Transverse colon (tissue), 4 donors: ENCODE measurements at regions not wholly inside any gene's neighbourhood (a gene's known extent, or its start where the extent isn't known, plus 50 kb on each side); places are given as distances from the start of the nearest gene placed in this dataset.
A peak's percentile ranks its signal among the peaks of the same experiment; 100 is the strongest.

Experiments used
- DNase-seq: peaks from one replicate; pipeline ENCODE4 v3.0.0-alpha.2; 2019
- H3K27ac ChIP-seq, 4 donors: fragments of 200-600 bp; sonication (generic); 2 replicates each; pipeline ENCODE4 v1.5.1; 2016 to 2018; ENCODE audit warnings: inconsistent platforms in 4 of 4
- H3K27me3 ChIP-seq: fragments of 200-600 bp; sonication (generic); 2 replicates; pipeline ENCODE4 v1.5.1; 2017; ENCODE audit warnings: inconsistent platforms
- H3K36me3 ChIP-seq, 4 donors: fragments of 200-600 bp; sonication (generic); 2 replicates each; pipeline ENCODE4 v1.5.1; 2017 to 2019; ENCODE audit warnings: inconsistent platforms in 4 of 4
- H3K4me1 ChIP-seq, 4 donors: fragments of 200-600 bp; sonication (generic); 2 replicates each; pipeline ENCODE4 v1.5.1; 2017 to 2020; ENCODE audit warnings: inconsistent platforms in 4 of 4
- H3K4me3 ChIP-seq, 4 donors: fragments of 200-600 bp; sonication (generic); 1 replicate in 1 of 4; 2 replicates in 3 of 4; pipeline versions ENCODE4 v1.5.1 to v1.6.1; 2017 to 2019; ENCODE audit warnings: inconsistent platforms in 4 of 4
- H3K9me3 ChIP-seq, 2 donors: fragments of 200-600 bp; sonication (generic); 2 replicates each; pipeline ENCODE4 v1.5.1; 2017 to 2019; ENCODE audit warnings: inconsistent platforms in 2 of 2
- EP300 ChIP-seq: sonication (generic); formaldehyde crosslinking; IDR thresholded peaks from one replicate; pipeline ENCODE4 v1.6.1; 2017; ENCODE audit warnings: antibody characterized with exemption, low read depth
- POLR2A ChIP-seq: fragments of 450-650 bp; IDR thresholded peaks from one replicate; pipeline ENCODE4 v1.6.1; 2016; ENCODE audit warnings: antibody characterized with exemption, mild to moderate bottlenecking, moderate library complexity
- POLR2AphosphoS5 ChIP-seq, 3 donors: sonication (generic); formaldehyde crosslinking; IDR thresholded peaks; one replicate each; pipeline ENCODE4 v1.6.1; 2016; ENCODE audit warnings: antibody characterized with exemption in 3 of 3
- WGBS, 2 donors: methylation state at CpG; one replicate each; pipeline ENCODE4 v1.1.5; 2018; ENCODE audit warnings: low coverage in 1 of 2; 5-methylcytosine and 5-hydroxymethylcytosine counted together
- in situ Hi-C, 4 donors: fragments of 200-750 bp; cut with MboI; loops; one replicate each; pipeline versions ENCODE4 v1.15.0 to v1.15.1; 2017; ENCODE audit warnings: low sequenced_read_pairs in 3 of 4, low pct_ligation_motif_present in 1 of 4, low pct_unique_long_range_greater_than_20kb in 1 of 4
- intact Hi-C: fragments of 100-400 bp; cut with DNase I; formaldehyde crosslinking; loops from one replicate; pipeline ENCODE4 v1.15.1; 2023; ENCODE audit warnings: low total_unique reads
- TF ChIP-seq, protein P1 (sequence below), 5 experiments: fragments of 200-600 bp in 3 of 5; fragments of 450-650 bp in 2 of 5; sonication (generic) in 3 of 5; IDR thresholded peaks; 1 replicate in 2 of 5; 2 replicates in 3 of 5; pipeline ENCODE4 v1.5.1; 2016 to 2017; ENCODE audit warnings: antibody characterized with exemption in 5 of 5, inconsistent platforms in 3 of 5, mild to moderate bottlenecking in 2 of 5, moderate library complexity in 1 of 5

- Histone ChIP-seq H3K9me3 (no peaks in the 10 kb centered on the region), H3K27ac (no peak overlapping the region), H3K36me3 (no peaks in the 10 kb centered on the region), H3K4me3 (no peak overlapping the region), H3K4me1 (no peaks in the 10 kb centered on the region), H3K27me3 (peaks cover 16% of the 10 kb centered on the region)
- no peak for DNase-seq
- in situ Hi-C loops = loop anchor here in 1 of 4 donors (25.0 kb wide), 1 partner anchor 294 kb away; the partner anchor contains the start of gene BARX2
- intact Hi-C loops = no loop called here
- 82 to 91% methylated on average over 6 to 12 of the region's 12 CpGs for WGBS, 2 donors
- TF ChIP-seq, protein P1, sequence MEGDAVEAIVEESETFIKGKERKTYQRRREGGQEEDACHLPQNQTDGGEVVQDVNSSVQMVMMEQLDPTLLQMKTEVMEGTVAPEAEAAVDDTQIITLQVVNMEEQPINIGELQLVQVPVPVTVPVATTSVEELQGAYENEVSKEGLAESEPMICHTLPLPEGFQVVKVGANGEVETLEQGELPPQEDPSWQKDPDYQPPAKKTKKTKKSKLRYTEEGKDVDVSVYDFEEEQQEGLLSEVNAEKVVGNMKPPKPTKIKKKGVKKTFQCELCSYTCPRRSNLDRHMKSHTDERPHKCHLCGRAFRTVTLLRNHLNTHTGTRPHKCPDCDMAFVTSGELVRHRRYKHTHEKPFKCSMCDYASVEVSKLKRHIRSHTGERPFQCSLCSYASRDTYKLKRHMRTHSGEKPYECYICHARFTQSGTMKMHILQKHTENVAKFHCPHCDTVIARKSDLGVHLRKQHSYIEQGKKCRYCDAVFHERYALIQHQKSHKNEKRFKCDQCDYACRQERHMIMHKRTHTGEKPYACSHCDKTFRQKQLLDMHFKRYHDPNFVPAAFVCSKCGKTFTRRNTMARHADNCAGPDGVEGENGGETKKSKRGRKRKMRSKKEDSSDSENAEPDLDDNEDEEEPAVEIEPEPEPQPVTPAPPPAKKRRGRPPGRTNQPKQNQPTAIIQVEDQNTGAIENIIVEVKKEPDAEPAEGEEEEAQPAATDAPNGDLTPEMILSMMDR (IDR thresholded peaks at IDR 0.05) = no peak
- TF ChIP-seq EP300 (no peak), POLR2AphosphoS5 (IDR thresholded peaks at IDR 0.05) (no peak), POLR2A (no peak)
Measured at GRCh38 chr11:129681344-129682114, 134.1 kb upstream of the TMEM45B start.

GRCh38 chr11:129686269-129686668 lies 129.4 kb upstream of the TMEM45B start:
- Histone ChIP-seq H3K9me3 (no peaks in the 10 kb centered on the region), H3K4me3 (no peak overlapping the region), H3K36me3 (no peaks in the 10 kb centered on the region), H3K4me1 (no peaks in the 10 kb centered on the region), H3K27me3 (peaks cover 9% of the 10 kb centered on the region), H3K27ac (no peak overlapping the region)
- intact Hi-C loops (no loop called here), in situ Hi-C loops (loop anchor here in 1 of 4 donors (25.0 kb wide), 1 partner anchor 299 kb away; the partner anchor contains the start of gene BARX2)
- 63 to 71% methylated on average over 3 of the region's 3 CpGs for WGBS, 2 donors
- no peak for DNase-seq
- TF ChIP-seq, protein P1 (IDR thresholded peaks at IDR 0.05) = no peak
- TF ChIP-seq POLR2AphosphoS5 (IDR thresholded peaks at IDR 0.05) = no peak
- TF ChIP-seq EP300 = no peak
- no peak for TF ChIP-seq POLR2A

- H3K9me3 ChIP-seq = no peaks in the 10 kb centered on the region
- in situ Hi-C loops = loop anchor here in 1 of 4 donors (25.0 kb wide), 1 partner anchor 304 kb away; the partner anchor contains the start of gene BARX2
- H3K27ac ChIP-seq = no peak overlapping the region
- 71 to 75% methylated on average over 1 to 10 of the region's 10 CpGs for WGBS, 2 donors
- TF ChIP-seq POLR2A (no peak), POLR2AphosphoS5 (IDR thresholded peaks at IDR 0.05) (no peak), EP300 (no peak)
- TF ChIP-seq, protein P1 (IDR thresholded peaks at IDR 0.05) = no peak
- no peak overlapping the region for H3K4me3 ChIP-seq
- H3K36me3 ChIP-seq = no peaks in the 10 kb centered on the region
- no peak for DNase-seq
- peaks cover 10% of the 10 kb centered on the region for H3K27me3 ChIP-seq
- peaks cover 0 to 6% (median 0%) of the 10 kb centered on the region in 4 donors for H3K4me1 ChIP-seq
- intact Hi-C loops = no loop called here
Measured at GRCh38 chr11:129691142-129691541, 124.5 kb upstream of the TMEM45B start.

DNA sequence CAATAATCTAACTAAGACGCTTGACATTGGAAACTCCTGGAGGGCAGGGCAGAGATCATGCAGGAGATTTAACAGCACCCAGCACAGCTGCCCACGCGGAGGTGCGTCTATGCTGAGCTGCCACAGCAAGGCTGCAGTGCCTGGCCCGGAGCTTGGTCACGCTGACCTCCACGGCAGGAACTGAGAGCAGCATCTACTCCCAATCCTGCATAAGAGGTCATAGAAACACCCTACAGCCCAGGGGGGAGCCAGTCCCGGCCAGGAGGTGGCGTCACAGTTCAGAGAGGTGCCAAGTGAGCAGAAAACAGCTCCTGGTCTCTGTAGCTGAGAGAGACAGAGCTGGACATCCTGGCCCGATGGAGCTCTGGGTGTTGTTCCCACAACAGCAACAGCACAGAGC lies 121.1 kb upstream of the TMEM45B start:
- no peaks in the 10 kb centered on the region for H3K9me3 ChIP-seq
- H3K27ac ChIP-seq = no peak overlapping the region
- no peaks in the 10 kb centered on the region for H3K36me3 ChIP-seq
- DNase-seq = peak; percentile 26
- WGBS, 2 donors = 66 to 83% methylated on average over 1 to 10 of the region's 10 CpGs
- intact Hi-C loops = no loop called here
- in situ Hi-C loops = loop anchor here in 1 of 4 donors (25.0 kb wide), 1 partner anchor 307 kb away; the partner anchor contains the start of gene BARX2
- H3K4me3 ChIP-seq = no peak overlapping the region
- H3K27me3 ChIP-seq = peaks cover 16% of the 10 kb centered on the region
- TF ChIP-seq POLR2AphosphoS5 (IDR thresholded peaks at IDR 0.05) = no peak
- no peak for TF ChIP-seq EP300
- TF ChIP-seq POLR2A = no peak
- TF ChIP-seq, protein P1 (IDR thresholded peaks at IDR 0.05) = no peak
- H3K4me1 ChIP-seq = peaks cover 0 to 6% (median 0%) of the 10 kb centered on the region in 4 donors
